ENCODE measurements at regions not wholly inside any gene's neighbourhood (a gene's known extent, or its start where the extent isn't known, plus 50 kb on each side); places are given as distances from the start of the nearest gene placed in this dataset.

GRCh38 chr5:102700120-102700831 is 54.8 kb upstream of the PAM start:
- H3K4me3 ChIP-seq (ENCODE audit: low read depth, low read length), result no peak overlapping the region
- no peak for TF ChIP-seq CTCF (conservative IDR thresholded peaks at IDR 0.05; ENCODE audit: low read depth, low read length)
- no peak for DNase-seq (ENCODE audit: low read depth)

DNA sequence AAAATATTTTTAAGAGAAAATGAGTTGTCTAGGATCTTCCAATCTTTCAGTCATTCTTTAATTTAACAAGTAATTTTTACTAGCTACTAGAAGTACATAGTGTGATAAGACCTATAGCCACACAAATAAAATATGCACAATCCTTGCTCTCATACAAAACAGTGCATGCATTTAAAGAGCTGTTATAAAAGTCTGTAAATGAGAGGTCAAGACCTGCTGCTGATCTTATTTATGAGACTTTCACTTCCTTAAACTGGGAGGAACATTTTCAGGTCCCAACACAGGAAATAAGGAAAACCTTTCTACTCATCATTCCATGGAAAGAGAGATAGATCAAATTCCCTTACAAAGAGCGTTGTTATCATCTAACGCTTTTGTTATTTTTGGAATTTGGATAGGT is 54.2 kb upstream of the PAM start:
- no peak for TF ChIP-seq CTCF (conservative IDR thresholded peaks at IDR 0.05; ENCODE audit: low read depth, low read length)
- no peak overlapping the region for H3K4me3 ChIP-seq (ENCODE audit: low read depth, low read length)
- no peak for DNase-seq (ENCODE audit: low read depth)

- H3K4me3 ChIP-seq (ENCODE audit: low read depth, low read length), result no peak overlapping the region
- no peak for TF ChIP-seq CTCF (conservative IDR thresholded peaks at IDR 0.05; ENCODE audit: low read depth, low read length)
Measured at GRCh38 chr5:102701748-102702147, 53.4 kb upstream of the PAM start.

More at GRCh38 chr5:102701748-102702147, 53.4 kb upstream of the PAM start:
- no peak for DNase-seq (ENCODE audit: low read depth)

Data from epithelial cell of proximal tubule (primary cell).